ENCODE measurements at regions not wholly inside any gene's neighbourhood (a gene's known extent, or its start where the extent isn't known, plus 50 kb on each side); places are given as distances from the start of the nearest gene placed in this dataset.

DNA sequence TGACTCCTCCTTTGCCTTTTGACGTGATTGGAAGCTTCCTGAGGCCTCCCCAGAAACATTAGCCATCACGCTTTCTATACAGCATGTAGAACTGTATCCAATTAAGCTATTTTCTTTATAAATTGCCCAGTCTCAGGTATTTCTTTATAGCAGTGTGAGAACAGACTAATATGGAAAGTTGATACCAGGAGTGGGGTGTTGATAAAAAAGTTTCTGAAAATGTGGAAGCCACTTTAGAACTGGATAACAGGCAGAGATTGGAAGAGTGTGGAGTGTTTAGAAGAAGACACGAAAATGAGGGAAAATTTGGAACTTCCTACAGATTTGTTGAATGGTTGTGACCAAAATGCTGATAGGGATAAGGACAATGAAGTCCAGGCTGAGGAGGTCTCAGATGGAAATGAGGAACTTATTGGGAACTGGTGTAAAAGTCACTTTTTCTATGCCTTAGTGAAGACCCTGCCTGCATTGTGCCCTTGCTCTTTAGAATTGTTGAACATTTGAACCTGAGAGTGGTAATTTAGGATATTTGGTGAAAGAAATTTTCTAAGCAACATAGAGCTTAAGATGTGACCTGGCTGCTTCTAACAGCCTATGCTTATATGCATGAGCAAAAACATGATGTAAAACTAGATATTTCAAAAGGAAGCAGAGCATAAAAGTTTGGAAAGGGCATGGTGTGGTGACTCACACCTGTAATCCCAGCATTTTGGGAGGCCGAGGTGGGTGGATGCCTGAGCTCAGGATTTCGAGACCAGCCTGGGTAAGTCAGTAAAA is 969.7 kb downstream of the DSC3 start:
- H3K4me3 ChIP-seq (ENCODE audit: low read depth, low read length) = no peak overlapping the region
- TF ChIP-seq, protein P1, sequence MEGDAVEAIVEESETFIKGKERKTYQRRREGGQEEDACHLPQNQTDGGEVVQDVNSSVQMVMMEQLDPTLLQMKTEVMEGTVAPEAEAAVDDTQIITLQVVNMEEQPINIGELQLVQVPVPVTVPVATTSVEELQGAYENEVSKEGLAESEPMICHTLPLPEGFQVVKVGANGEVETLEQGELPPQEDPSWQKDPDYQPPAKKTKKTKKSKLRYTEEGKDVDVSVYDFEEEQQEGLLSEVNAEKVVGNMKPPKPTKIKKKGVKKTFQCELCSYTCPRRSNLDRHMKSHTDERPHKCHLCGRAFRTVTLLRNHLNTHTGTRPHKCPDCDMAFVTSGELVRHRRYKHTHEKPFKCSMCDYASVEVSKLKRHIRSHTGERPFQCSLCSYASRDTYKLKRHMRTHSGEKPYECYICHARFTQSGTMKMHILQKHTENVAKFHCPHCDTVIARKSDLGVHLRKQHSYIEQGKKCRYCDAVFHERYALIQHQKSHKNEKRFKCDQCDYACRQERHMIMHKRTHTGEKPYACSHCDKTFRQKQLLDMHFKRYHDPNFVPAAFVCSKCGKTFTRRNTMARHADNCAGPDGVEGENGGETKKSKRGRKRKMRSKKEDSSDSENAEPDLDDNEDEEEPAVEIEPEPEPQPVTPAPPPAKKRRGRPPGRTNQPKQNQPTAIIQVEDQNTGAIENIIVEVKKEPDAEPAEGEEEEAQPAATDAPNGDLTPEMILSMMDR (IDR thresholded peaks at IDR 0.05; ENCODE audit: borderline replicate concordance, insufficient read depth, low read depth, low read length) = no peak

DNA sequence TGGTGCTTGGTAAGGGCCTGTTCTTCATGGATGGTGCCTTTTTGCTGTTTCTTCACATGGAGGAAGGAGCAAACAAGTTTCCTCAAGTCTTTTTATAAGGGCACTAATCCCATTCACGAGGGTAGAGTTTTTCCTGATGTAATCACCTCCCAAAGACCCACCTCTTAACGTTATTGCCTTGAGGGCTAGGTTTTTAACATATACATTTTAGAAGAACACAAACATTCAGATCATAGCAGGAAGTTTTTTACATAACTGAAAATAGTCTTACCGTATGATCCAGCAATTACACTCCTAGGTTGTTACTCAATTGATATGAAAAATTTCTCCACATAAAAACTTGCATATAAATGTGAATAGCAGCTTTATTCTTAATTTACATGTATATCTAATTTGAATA is 976.3 kb downstream of the DSC3 start:
- TF ChIP-seq, protein P1 (IDR thresholded peaks at IDR 0.05; ENCODE audit: borderline replicate concordance, insufficient read depth, low read depth, low read length) = no peak

DNA sequence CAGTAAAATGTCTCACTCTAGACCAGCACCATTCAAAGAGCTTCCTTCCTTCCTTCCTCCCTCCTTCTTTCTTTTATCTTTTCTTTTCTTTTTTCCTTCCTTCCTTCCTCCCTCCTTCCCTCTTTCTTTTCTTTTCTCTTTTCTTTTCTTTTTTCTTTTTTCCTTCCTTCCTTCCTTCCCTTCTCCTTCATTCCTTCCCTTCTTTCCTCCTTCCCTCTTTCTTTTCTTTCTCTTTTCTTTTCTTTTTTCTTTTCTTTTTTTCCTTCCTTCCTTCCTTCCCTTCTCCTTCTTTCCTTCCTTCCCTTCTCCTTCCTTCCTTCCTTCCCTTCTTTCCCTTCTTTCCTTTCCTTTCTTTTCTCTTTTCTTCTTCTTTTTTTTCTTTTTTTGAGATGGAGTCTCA is 985.1 kb downstream of the DSC3 start:
- H3K4me3 ChIP-seq (ENCODE audit: low read depth, low read length) = no peak overlapping the region
- TF ChIP-seq, protein P1 (IDR thresholded peaks at IDR 0.05; ENCODE audit: borderline replicate concordance, insufficient read depth, low read depth, low read length) = no peak

More for the DNA sequence above, 976.3 kb downstream of the DSC3 start:
- no peak overlapping the region for H3K4me3 ChIP-seq (ENCODE audit: low read depth, low read length)

DNA sequence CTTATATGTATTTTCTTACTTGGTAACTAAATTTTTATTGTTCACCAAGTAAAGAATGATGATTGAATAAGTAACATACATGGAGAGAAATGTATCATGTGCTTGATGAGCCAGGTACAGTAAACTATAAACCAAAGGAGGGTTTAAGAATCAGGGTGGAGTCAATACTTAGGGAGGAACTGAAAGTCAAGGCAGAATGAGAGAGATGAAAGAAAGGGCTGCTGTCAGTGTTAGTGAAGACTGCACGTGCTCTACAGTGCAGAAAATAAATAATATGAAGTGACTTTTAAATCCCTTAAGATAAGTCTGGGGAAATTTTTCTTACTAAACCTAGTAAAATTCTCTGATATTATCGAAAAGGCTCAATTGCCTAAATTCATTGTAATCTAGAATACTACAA is 986.0 kb downstream of the DSC3 start:
- H3K4me3 ChIP-seq (ENCODE audit: low read depth, low read length) = no peak overlapping the region
- TF ChIP-seq, protein P1 (IDR thresholded peaks at IDR 0.05; ENCODE audit: borderline replicate concordance, insufficient read depth, low read depth, low read length) = no peak

DNA sequence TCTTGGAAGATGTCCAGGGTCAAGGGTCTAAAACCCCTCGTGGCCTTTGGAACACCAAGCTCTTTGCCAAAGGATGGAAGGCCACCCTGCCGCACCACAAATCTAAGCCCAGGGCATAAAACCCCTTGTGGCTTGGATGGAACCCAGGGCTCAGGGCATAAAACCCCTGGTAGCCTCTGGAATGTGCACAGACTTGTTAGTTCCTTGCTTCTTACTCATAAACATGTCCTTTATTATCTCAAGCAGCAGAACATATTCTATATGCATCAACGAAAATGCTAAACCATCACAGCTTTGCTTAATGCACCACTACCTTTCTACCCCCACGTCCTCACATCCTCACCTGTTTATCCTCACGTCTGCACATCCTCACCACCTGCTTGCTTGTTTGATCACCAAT is 998.0 kb downstream of the DSC3 start:
- no peak overlapping the region for H3K4me3 ChIP-seq (ENCODE audit: low read depth, low read length)
- TF ChIP-seq, protein P1 (IDR thresholded peaks at IDR 0.05; ENCODE audit: borderline replicate concordance, insufficient read depth, low read depth, low read length) = no peak

DNA sequence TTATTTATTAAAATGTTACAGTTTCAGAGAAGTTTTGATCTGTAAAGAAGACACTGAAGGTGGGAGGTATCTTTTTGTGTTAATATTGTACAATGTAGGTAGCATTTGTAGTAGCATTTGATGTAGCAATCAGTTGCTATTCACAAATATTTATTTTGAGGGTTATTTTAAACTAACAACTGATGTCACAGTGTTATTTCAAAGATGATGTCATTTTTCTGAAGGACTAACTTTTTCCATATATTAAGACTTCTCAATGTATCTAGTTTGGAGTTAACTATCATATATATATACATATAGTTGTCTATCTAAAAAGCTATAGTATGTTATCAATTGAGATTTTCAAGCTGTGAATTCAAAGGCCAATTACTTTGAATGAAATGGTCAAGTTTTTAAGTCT is 1003.3 kb downstream of the DSC3 start:
- H3K4me3 ChIP-seq (ENCODE audit: low read depth, low read length) = no peak overlapping the region
- TF ChIP-seq, protein P1 (IDR thresholded peaks at IDR 0.05; ENCODE audit: borderline replicate concordance, insufficient read depth, low read depth, low read length) = no peak

DNA sequence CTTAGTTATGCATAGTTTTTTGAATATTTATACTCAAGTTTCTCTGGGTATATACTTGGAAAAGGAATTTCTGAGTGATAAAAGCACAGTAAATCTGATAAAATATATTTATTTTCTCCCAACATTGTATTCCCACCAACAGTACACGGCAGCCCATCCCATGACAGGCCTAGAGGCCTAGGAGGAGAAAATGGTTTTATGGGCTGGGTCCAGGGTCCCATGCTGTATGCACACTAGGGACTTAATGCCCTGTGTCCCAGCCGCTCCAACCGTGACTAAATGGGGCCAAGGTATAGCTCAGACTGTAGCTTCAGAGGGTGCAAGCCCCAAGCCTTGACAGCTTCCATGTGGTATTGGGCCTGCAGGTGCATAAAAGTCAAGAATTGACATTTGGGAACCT is 1007.7 kb downstream of the DSC3 start:
- TF ChIP-seq, protein P1 (IDR thresholded peaks at IDR 0.05; ENCODE audit: borderline replicate concordance, insufficient read depth, low read depth, low read length) = no peak
- H3K4me3 ChIP-seq (ENCODE audit: low read depth, low read length) = no peak overlapping the region

All from GM12875 (cell line).